Tibial nerve (tissue), 4 donors: ENCODE measurements at regions not wholly inside any gene's neighbourhood (a gene's known extent, or its start where the extent isn't known, plus 50 kb on each side); places are given as distances from the start of the nearest gene placed in this dataset.

Source experiments
- EP300 ChIP-seq, 2 donors: sonication (generic); formaldehyde crosslinking; IDR thresholded peaks; one replicate each; pipeline ENCODE4 v1.6.1; 2017; ENCODE audit warnings: antibody characterized with exemption in 2 of 2, mild to moderate bottlenecking in 1 of 2
- POLR2A ChIP-seq, 2 donors: fragments of 450-650 bp; IDR thresholded peaks; one replicate each; pipeline ENCODE4 v1.6.1; 2017; ENCODE audit warnings: antibody characterized with exemption in 2 of 2, mild to moderate bottlenecking in 2 of 2, moderate library complexity in 2 of 2
- TF ChIP-seq, protein P1 (sequence below), 5 experiments: fragments of 200-600 bp in 3 of 5; fragments of 450-650 bp in 2 of 5; sonication (generic) in 3 of 5; IDR thresholded peaks; one replicate each; pipeline ENCODE4 v1.5.1; 2016 to 2019; ENCODE audit warnings: antibody characterized with exemption in 5 of 5, mild to moderate bottlenecking in 3 of 5, moderate library complexity in 2 of 5

GRCh38 chr4:82140422-82140821, 233.4 kb downstream of the HNRNPD start:
- TF ChIP-seq, protein P1, sequence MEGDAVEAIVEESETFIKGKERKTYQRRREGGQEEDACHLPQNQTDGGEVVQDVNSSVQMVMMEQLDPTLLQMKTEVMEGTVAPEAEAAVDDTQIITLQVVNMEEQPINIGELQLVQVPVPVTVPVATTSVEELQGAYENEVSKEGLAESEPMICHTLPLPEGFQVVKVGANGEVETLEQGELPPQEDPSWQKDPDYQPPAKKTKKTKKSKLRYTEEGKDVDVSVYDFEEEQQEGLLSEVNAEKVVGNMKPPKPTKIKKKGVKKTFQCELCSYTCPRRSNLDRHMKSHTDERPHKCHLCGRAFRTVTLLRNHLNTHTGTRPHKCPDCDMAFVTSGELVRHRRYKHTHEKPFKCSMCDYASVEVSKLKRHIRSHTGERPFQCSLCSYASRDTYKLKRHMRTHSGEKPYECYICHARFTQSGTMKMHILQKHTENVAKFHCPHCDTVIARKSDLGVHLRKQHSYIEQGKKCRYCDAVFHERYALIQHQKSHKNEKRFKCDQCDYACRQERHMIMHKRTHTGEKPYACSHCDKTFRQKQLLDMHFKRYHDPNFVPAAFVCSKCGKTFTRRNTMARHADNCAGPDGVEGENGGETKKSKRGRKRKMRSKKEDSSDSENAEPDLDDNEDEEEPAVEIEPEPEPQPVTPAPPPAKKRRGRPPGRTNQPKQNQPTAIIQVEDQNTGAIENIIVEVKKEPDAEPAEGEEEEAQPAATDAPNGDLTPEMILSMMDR (IDR thresholded peaks at IDR 0.05), result no peak
- TF ChIP-seq EP300 (IDR thresholded peaks at IDR 0.05), result no peak
- no peak for TF ChIP-seq POLR2A (IDR thresholded peaks at IDR 0.05)
